SK-N-SH (cell line): ENCODE measurements at regions not wholly inside any gene's neighbourhood (a gene's known extent, or its start where the extent isn't known, plus 50 kb on each side); places are given as distances from the start of the nearest gene placed in this dataset.
A peak's percentile ranks its signal among the peaks of the same experiment; 100 is the strongest.

ENCODE experiments used
- CTCF ChIA-PET: fragments of 300-600, 350-600 bp; formaldehyde crosslinking; extraction: SDS; loops from one replicate; lab custom pipeline; 2021; lab: Yijun Ruan, JAX
- POLR2A ChIA-PET: fragments of 350-600 bp; sonication (Branson Sonifier 250); formaldehyde crosslinking; extraction: SDS; loops from one replicate; lab custom pipeline; 2020; ENCODE audit warnings: antibody characterized with exemption, inconsistent platforms; lab: Yijun Ruan, JAX
- DNase-seq: peaks from one replicate; pipeline ENCODE4 v3.0.0; 2012
- H2AFZ ChIP-seq: fragments of 200-600 bp; sonication (generic); 2 replicates; pipeline ENCODE4 v1.8.1; 2016; ENCODE audit warnings: antibody characterized with exemption, mild to moderate bottlenecking, low read depth
- H3F3A ChIP-seq: fragments of 200-600 bp; sonication (generic); replicated peaks from 2 replicates; pipeline ENCODE3; 2016; ENCODE audit warnings: antibody characterized with exemption, mild to moderate bottlenecking; ENCODE audit not compliant: insufficient read depth
- H3K27ac ChIP-seq, 2 experiments: fragments of 200-500 bp in 1 of 2; fragments of 200-600 bp in 1 of 2; sonication (Bioruptor generic) in 1 of 2; sonication (generic), shearing (Covaris generic) in 1 of 2; 2 replicates each; pipeline versions ENCODE4 v1.5.1 to v1.6.1; 2014 to 2016; ENCODE audit warnings: low read depth in 2 of 2, inconsistent platforms in 1 of 2, low read length in 1 of 2, mild to moderate bottlenecking in 1 of 2, mixed read lengths in 1 of 2
- H3K27me3 ChIP-seq: fragments of 200-600 bp; sonication (generic), shearing (Covaris generic); 2 replicates; pipeline ENCODE4 v1.6.1; 2016; ENCODE audit warnings: mixed run types; ENCODE audit not compliant: insufficient read depth
- H3K36me3 ChIP-seq, 2 experiments: fragments of 200-500 bp in 1 of 2; fragments of 200-600 bp in 1 of 2; sonication (Bioruptor generic) in 1 of 2; sonication (generic) in 1 of 2; replicated peaks in 1 of 2; 2 replicates each; pipeline versions ENCODE3 to v1.5.1; 2014 to 2016; ENCODE audit warnings: low read length in 1 of 2, mild to moderate bottlenecking in 1 of 2; ENCODE audit not compliant: insufficient read depth in 2 of 2, control insufficient read depth in 1 of 2
- H3K4me1 ChIP-seq, 2 experiments: fragments of 200-500 bp in 1 of 2; fragments of 200-600 bp in 1 of 2; sonication (Bioruptor generic) in 1 of 2; sonication (generic), shearing (Covaris generic) in 1 of 2; 2 replicates each; pipeline versions ENCODE4 v1.5.1 to v1.6.1; 2014 to 2016; ENCODE audit warnings: low read depth in 1 of 2, low read length in 1 of 2, mixed run types in 1 of 2; ENCODE audit not compliant: insufficient read depth in 2 of 2, control insufficient read depth in 1 of 2
- H3K4me2 ChIP-seq: fragments of 200-600 bp; sonication (generic), shearing (Covaris generic); 2 replicates; pipeline ENCODE4 v1.6.1; 2017; ENCODE audit warnings: mixed run types
- H3K4me3 ChIP-seq, 2 experiments: fragments of 200-500 bp in 1 of 2; fragments of 200-600 bp in 1 of 2; sonication (Bioruptor generic) in 1 of 2; sonication (generic), shearing (Covaris generic) in 1 of 2; 2 replicates each; pipeline versions ENCODE4 v1.5.1 to v1.8.1; 2014 to 2016; ENCODE audit warnings: low read depth in 2 of 2, inconsistent platforms in 1 of 2, low read length in 1 of 2, mild to moderate bottlenecking in 1 of 2, mixed read lengths in 1 of 2, moderate library complexity in 1 of 2
- H3K79me2 ChIP-seq: fragments of 200-600 bp; sonication (generic); 2 replicates; pipeline ENCODE4 v1.8.1; 2017; ENCODE audit warnings: mild to moderate bottlenecking; ENCODE audit not compliant: insufficient read depth
- H3K9ac ChIP-seq: fragments of 200-600 bp; sonication (generic); 2 replicates; pipeline ENCODE4 v1.6.1; 2017; ENCODE audit warnings: mixed run types
- H3K9me2 ChIP-seq: fragments of 200-600 bp; sonication (generic); 2 replicates; pipeline ENCODE4 v1.6.1; 2017; ENCODE audit warnings: mixed run types
- H3K9me3 ChIP-seq: fragments of 200-600 bp; sonication (generic); 2 replicates; pipeline ENCODE4 v1.6.1; 2017; ENCODE audit warnings: mixed run types, mild to moderate bottlenecking, moderate library complexity
- H4K20me1 ChIP-seq: fragments of 200-600 bp; sonication (generic); 2 replicates; pipeline ENCODE4 v1.6.1; 2017; ENCODE audit warnings: mild to moderate bottlenecking, mixed run types; ENCODE audit not compliant: insufficient read depth
- ELF1 ChIP-seq: IDR thresholded peaks from 2 replicates; pipeline ENCODE4 v1.4.0; 2012
- EP300 ChIP-seq, 2 experiments: IDR thresholded peaks; 2 replicates each; pipeline versions ENCODE4 v1.4.0 to v1.6.1; 2012; ENCODE audit warnings: borderline replicate concordance in 1 of 2, low read depth in 1 of 2, low read length in 1 of 2
- FOSL2 ChIP-seq: IDR thresholded peaks from 2 replicates; pipeline ENCODE4 v1.4.0; 2012; ENCODE audit warnings: low read depth, mild to moderate bottlenecking, moderate library complexity, borderline replicate concordance
- FOXJ3 ChIP-seq: sonication (generic); formaldehyde crosslinking; IDR thresholded peaks from 2 replicates; pipeline ENCODE4 v1.5.1; 2020; ENCODE audit warnings: mild to moderate bottlenecking, missing genetic modification reagents
- GABPA ChIP-seq: IDR thresholded peaks from 2 replicates; pipeline ENCODE4 v1.4.0; 2012; ENCODE audit warnings: low read depth, mild to moderate bottlenecking
- GATA2 ChIP-seq: sonication (generic); formaldehyde crosslinking; IDR thresholded peaks from 2 replicates; pipeline ENCODE4 v1.5.0; 2020; ENCODE audit warnings: mild to moderate bottlenecking, missing genetic modification reagents
- IRF3 ChIP-seq: fragments of 150-350 bp; IDR thresholded peaks from 2 replicates; pipeline ENCODE4 v1.6.1; 2016; ENCODE audit warnings: mild to moderate bottlenecking, low read depth, low read length
- JUND ChIP-seq: IDR thresholded peaks from 2 replicates; pipeline ENCODE4 v1.4.0; 2012
- MXI1 ChIP-seq: IDR thresholded peaks from 2 replicates; pipeline ENCODE4 v1.6.1; 2012; ENCODE audit warnings: mild to moderate bottlenecking, low read depth, low read length, improper control_type of control experiment
- NFIC ChIP-seq: IDR thresholded peaks from 2 replicates; pipeline ENCODE4 v1.4.0; 2012; ENCODE audit warnings: borderline replicate concordance
- NRF1 ChIP-seq: IDR thresholded peaks from 2 replicates; pipeline ENCODE4 v1.6.1; 2012; ENCODE audit warnings: low read depth, mild to moderate bottlenecking, low read length
- POLR2AphosphoS5 ChIP-seq: IDR thresholded peaks from 2 replicates; pipeline ENCODE4 v1.6.1; 2012; ENCODE audit warnings: low read depth, low read length
- RCOR1 ChIP-seq: fragments of 150-350 bp; IDR thresholded peaks from 2 replicates; pipeline ENCODE4 v1.6.1; 2017; ENCODE audit warnings: antibody characterized with exemption, low read length
- RFX5 ChIP-seq: IDR thresholded peaks from 2 replicates; pipeline ENCODE4 v1.6.1; 2012; ENCODE audit warnings: mild to moderate bottlenecking, improper control_type of control experiment, low read length
- SIN3A ChIP-seq: IDR thresholded peaks from 2 replicates; pipeline ENCODE4 v1.6.1; 2012; ENCODE audit warnings: low read depth, mild to moderate bottlenecking, low read length, moderate library complexity, borderline replicate concordance
- TAF1 ChIP-seq: IDR thresholded peaks from 2 replicates; pipeline ENCODE4 v1.6.1; 2012; ENCODE audit warnings: low read depth, mild to moderate bottlenecking, low read length, moderate library complexity, borderline replicate concordance
- USF2 ChIP-seq: fragments of 150-350 bp; IDR thresholded peaks from 2 replicates; pipeline ENCODE4 v1.6.1; 2017; ENCODE audit warnings: antibody characterized with exemption, low read length, low read depth, borderline replicate concordance
- WGBS: methylation state at CpG from one replicate; pipeline ENCODE4 v1.1.6; 2017; ENCODE audit warnings: low lambda C conversion rate; 5-methylcytosine and 5-hydroxymethylcytosine counted together
- TF ChIP-seq, protein P1 (sequence below): IDR thresholded peaks from 2 replicates; pipeline ENCODE4 v1.4.0; 2012; ENCODE audit warnings: low read depth
- TF ChIP-seq, protein P2 (sequence below): IDR thresholded peaks from 2 replicates; pipeline ENCODE4 v1.6.1; 2012; ENCODE audit warnings: mild to moderate bottlenecking, low read depth, low read length, moderate library complexity

- Histone ChIP-seq H3K4me2 (no peak overlapping the region), H3K9me3 (no peaks in the 10 kb centered on the region), H4K20me1 (peaks cover 12% of the 10 kb centered on the region), H3K79me2 (peaks cover 21% of the 10 kb centered on the region; the same call in 1 of the 2 replicates), H3K36me3 (peaks cover 14 to 57% of the 10 kb centered on the region in 2 experiments), H3K27me3 (no peaks in the 10 kb centered on the region), H2AFZ (no peak overlapping the region), H3K27ac (peak overlapping the region in 1 of 2 experiments; percentile 89; a peak in 1 of 4 replicates), H3K4me1 (peaks cover 21 to 60% of the 10 kb centered on the region in 2 experiments), H3K9ac (no peak overlapping the region), H3K9me2 (no peaks in the 10 kb centered on the region), H3F3A (peaks cover 14% of the 10 kb centered on the region), H3K4me3 (no peak overlapping the region)
- ChIA-PET POLR2A (no interaction called here), CTCF (interaction anchor here (0.7 to 6.0 kb wide), 14 partner anchors 9 to 361 kb away, joined by 3 to 37 read pairs (median 5); no protein-coding TSS in a partner anchor)
- 84% methylated on average over 14 of the region's 22 CpGs for WGBS
- no peak for DNase-seq
- no peak for TF ChIP-seq IRF3
- peak; percentile 31; the same call in 1 of the 2 replicates for TF ChIP-seq NFIC
Measured at GRCh38 chr12:124397807-124398577, 103.1 kb downstream of the RFLNA start.

- Histone ChIP-seq H3K4me2 (no peak overlapping the region), H3K9ac (no peak overlapping the region), H4K20me1 (peaks cover 12% of the 10 kb centered on the region), H2AFZ (no peak overlapping the region), H3K36me3 (peaks cover 14 to 53% of the 10 kb centered on the region in 2 experiments), H3K4me3 (no peak overlapping the region), H3K9me2 (no peaks in the 10 kb centered on the region), H3K9me3 (no peaks in the 10 kb centered on the region), H3K4me1 (peaks cover 28 to 61% of the 10 kb centered on the region in 2 experiments), H3K79me2 (peaks cover 25% of the 10 kb centered on the region; the same call in 1 of the 2 replicates), H3F3A (peaks cover 21% of the 10 kb centered on the region), H3K27ac (peak overlapping the region in 1 of 2 experiments; percentile 89; a peak in 2 of 4 replicates), H3K27me3 (no peaks in the 10 kb centered on the region)
- CTCF ChIA-PET: interaction anchor here (1.0 to 6.0 kb wide), 7 partner anchors 8 to 121 kb away, joined by 3 to 37 read pairs (median 20); no protein-coding TSS in a partner anchor
- peak; percentile 73 for DNase-seq
- POLR2A ChIA-PET: no interaction called here
- WGBS: 60% methylated on average over 3 of the region's 7 CpGs
- TF ChIP-seq JUND (no peak), EP300 (IDR thresholded peaks at IDR 0.05; ENCODE audit: borderline replicate concordance in 1 of 2, low read depth in 1 of 2, low read length in 1 of 2) (no peak), FOXJ3 (CRISPR knock-in tag) (no peak), NRF1 (no peak), GATA2 (no peak), RCOR1 (no peak; the same call in 1 of the 2 replicates), MXI1 (no peak), SIN3A (no peak), POLR2AphosphoS5 (no peak), IRF3 (no peak), RFX5 (no peak), GABPA (no peak), TAF1 (no peak), ELF1 (no peak), USF2 (no peak), FOSL2 (no peak)
- TF ChIP-seq, protein P1, sequence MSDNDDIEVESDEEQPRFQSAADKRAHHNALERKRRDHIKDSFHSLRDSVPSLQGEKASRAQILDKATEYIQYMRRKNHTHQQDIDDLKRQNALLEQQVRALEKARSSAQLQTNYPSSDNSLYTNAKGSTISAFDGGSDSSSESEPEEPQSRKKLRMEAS: no peak
- TF ChIP-seq, protein P2, sequence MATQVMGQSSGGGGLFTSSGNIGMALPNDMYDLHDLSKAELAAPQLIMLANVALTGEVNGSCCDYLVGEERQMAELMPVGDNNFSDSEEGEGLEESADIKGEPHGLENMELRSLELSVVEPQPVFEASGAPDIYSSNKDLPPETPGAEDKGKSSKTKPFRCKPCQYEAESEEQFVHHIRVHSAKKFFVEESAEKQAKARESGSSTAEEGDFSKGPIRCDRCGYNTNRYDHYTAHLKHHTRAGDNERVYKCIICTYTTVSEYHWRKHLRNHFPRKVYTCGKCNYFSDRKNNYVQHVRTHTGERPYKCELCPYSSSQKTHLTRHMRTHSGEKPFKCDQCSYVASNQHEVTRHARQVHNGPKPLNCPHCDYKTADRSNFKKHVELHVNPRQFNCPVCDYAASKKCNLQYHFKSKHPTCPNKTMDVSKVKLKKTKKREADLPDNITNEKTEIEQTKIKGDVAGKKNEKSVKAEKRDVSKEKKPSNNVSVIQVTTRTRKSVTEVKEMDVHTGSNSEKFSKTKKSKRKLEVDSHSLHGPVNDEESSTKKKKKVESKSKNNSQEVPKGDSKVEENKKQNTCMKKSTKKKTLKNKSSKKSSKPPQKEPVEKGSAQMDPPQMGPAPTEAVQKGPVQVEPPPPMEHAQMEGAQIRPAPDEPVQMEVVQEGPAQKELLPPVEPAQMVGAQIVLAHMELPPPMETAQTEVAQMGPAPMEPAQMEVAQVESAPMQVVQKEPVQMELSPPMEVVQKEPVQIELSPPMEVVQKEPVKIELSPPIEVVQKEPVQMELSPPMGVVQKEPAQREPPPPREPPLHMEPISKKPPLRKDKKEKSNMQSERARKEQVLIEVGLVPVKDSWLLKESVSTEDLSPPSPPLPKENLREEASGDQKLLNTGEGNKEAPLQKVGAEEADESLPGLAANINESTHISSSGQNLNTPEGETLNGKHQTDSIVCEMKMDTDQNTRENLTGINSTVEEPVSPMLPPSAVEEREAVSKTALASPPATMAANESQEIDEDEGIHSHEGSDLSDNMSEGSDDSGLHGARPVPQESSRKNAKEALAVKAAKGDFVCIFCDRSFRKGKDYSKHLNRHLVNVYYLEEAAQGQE: no peak
Measured at GRCh38 chr12:124397399-124397679, 102.4 kb downstream of the RFLNA start.
